ENCODE measurements at regions not wholly inside any gene's neighbourhood (a gene's known extent, or its start where the extent isn't known, plus 50 kb on each side); places are given as distances from the start of the nearest gene placed in this dataset.

- Histone ChIP-seq H3K27ac (replicated peaks) (no peak overlapping the region), H3K4me3 (replicated peaks; ENCODE audit: insufficient read depth, low read length) (no peak overlapping the region), H3K27me3 (ENCODE audit: insufficient read depth, poor library complexity, severe bottlenecking) (no peaks in the 10 kb centered on the region)
- TF ChIP-seq SPI1 (IDR thresholded peaks at IDR 0.05; ENCODE audit: borderline replicate concordance, low read depth): no peak
- no peak for DNase-seq (ENCODE audit: low read depth in 1 of 2, low spot score in 1 of 2)
These were observed 170.2 kb upstream of the PCDH18 start for GRCh38 chr4:137702512-137702911.

- no peak for TF ChIP-seq REST (IDR thresholded peaks at IDR 0.05; ENCODE audit: insufficient replicate concordance, low read depth)
- TF ChIP-seq GABPA (IDR thresholded peaks at IDR 0.05; ENCODE audit: low read depth): no peak
- TF ChIP-seq SPI1 (IDR thresholded peaks at IDR 0.05; ENCODE audit: borderline replicate concordance, low read depth): no peak
- TF ChIP-seq POLR2AphosphoS5 (IDR thresholded peaks at IDR 0.05; ENCODE audit: low read depth): no peak
- no peak for TF ChIP-seq CTCF (IDR thresholded peaks at IDR 0.05; ENCODE audit: insufficient read depth, low read length)
- Histone ChIP-seq H3K27me3 (ENCODE audit: insufficient read depth, poor library complexity, severe bottlenecking) (no peaks in the 10 kb centered on the region), H3K4me3 (replicated peaks; ENCODE audit: insufficient read depth, low read length) (no peak overlapping the region), H3K27ac (replicated peaks) (no peak overlapping the region)
- no peak for DNase-seq (ENCODE audit: low read depth in 1 of 2, low spot score in 1 of 2)
These were observed 169.1 kb upstream of the PCDH18 start for GRCh38 chr4:137701401-137701800.

- H3K4me3 ChIP-seq (replicated peaks; ENCODE audit: insufficient read depth, low read length): no peak overlapping the region
- no peak for TF ChIP-seq SPI1 (IDR thresholded peaks at IDR 0.05; ENCODE audit: borderline replicate concordance, low read depth)
- no peak for TF ChIP-seq REST (IDR thresholded peaks at IDR 0.05; ENCODE audit: insufficient replicate concordance, low read depth)
- no peak for TF ChIP-seq GABPA (IDR thresholded peaks at IDR 0.05; ENCODE audit: low read depth)
- no peak for TF ChIP-seq POLR2AphosphoS5 (IDR thresholded peaks at IDR 0.05; ENCODE audit: low read depth)
- TF ChIP-seq CTCF (IDR thresholded peaks at IDR 0.05; ENCODE audit: insufficient read depth, low read length): no peak
- no peak overlapping the region for H3K27ac ChIP-seq (replicated peaks)
- DNase-seq (ENCODE audit: low read depth in 1 of 2, low spot score in 1 of 2): no peak
- no peaks in the 10 kb centered on the region for H3K27me3 ChIP-seq (ENCODE audit: insufficient read depth, poor library complexity, severe bottlenecking)
These were observed 168.5 kb upstream of the PCDH18 start for GRCh38 chr4:137700751-137701150.

GRCh38 chr4:137700072-137700471, 167.8 kb upstream of the PCDH18 start:
- Histone ChIP-seq H3K4me3 (replicated peaks; ENCODE audit: insufficient read depth, low read length) (no peak overlapping the region), H3K27me3 (ENCODE audit: insufficient read depth, poor library complexity, severe bottlenecking) (no peaks in the 10 kb centered on the region), H3K27ac (replicated peaks) (no peak overlapping the region)
- DNase-seq (ENCODE audit: low read depth in 1 of 2, low spot score in 1 of 2): no peak
- TF ChIP-seq CTCF (IDR thresholded peaks at IDR 0.05; ENCODE audit: insufficient read depth, low read length) (no peak), REST (IDR thresholded peaks at IDR 0.05; ENCODE audit: insufficient replicate concordance, low read depth) (no peak), SPI1 (IDR thresholded peaks at IDR 0.05; ENCODE audit: borderline replicate concordance, low read depth) (no peak), POLR2AphosphoS5 (IDR thresholded peaks at IDR 0.05; ENCODE audit: low read depth) (no peak), GABPA (IDR thresholded peaks at IDR 0.05; ENCODE audit: low read depth) (no peak)
